ENCODE measurements at regions not wholly inside any gene's neighbourhood (a gene's known extent, or its start where the extent isn't known, plus 50 kb on each side); places are given as distances from the start of the nearest gene placed in this dataset.

- H3K36me3 ChIP-seq, result no peaks in the 10 kb centered on the region
- intact Hi-C loops (cut with DNase I), result no loop called here
- H3K27ac ChIP-seq, result no peak overlapping the region
- H3K4me1 ChIP-seq, result no peaks in the 10 kb centered on the region
- H3K4me3 ChIP-seq, result no peak overlapping the region
- no peaks in the 10 kb centered on the region for H3K27me3 ChIP-seq
- no peaks in the 10 kb centered on the region for H3K9me3 ChIP-seq
- DNase-seq (ENCODE audit: low spot score in 2 of 2), result no peak
- TF ChIP-seq CTCF (IDR thresholded peaks at IDR 0.05), result no peak
These were observed 426.4 kb downstream of the AASDHPPT start for GRCh38 chr11:106503901-106504300.

GRCh38 chr11:106507645-106508306 is 430.3 kb downstream of the AASDHPPT start:
- Histone ChIP-seq H3K4me1 (no peaks in the 10 kb centered on the region), H3K27me3 (no peaks in the 10 kb centered on the region), H3K27ac (no peak overlapping the region), H3K4me3 (no peak overlapping the region), H3K9me3 (no peaks in the 10 kb centered on the region), H3K36me3 (no peaks in the 10 kb centered on the region)
- intact Hi-C loops (cut with DNase I), result no loop called here
- TF ChIP-seq CTCF (IDR thresholded peaks at IDR 0.05), result no peak
- no peak for DNase-seq (ENCODE audit: low spot score in 2 of 2)

GRCh38 chr11:106514706-106515105 is 437.2 kb downstream of the AASDHPPT start:
- intact Hi-C loops (cut with DNase I), result no loop called here
- no peak overlapping the region for H3K4me3 ChIP-seq
- no peak overlapping the region for H3K27ac ChIP-seq
- no peaks in the 10 kb centered on the region for H3K36me3 ChIP-seq
- no peaks in the 10 kb centered on the region for H3K9me3 ChIP-seq
- DNase-seq (ENCODE audit: low spot score in 2 of 2), result no peak
- H3K4me1 ChIP-seq, result no peaks in the 10 kb centered on the region
- H3K27me3 ChIP-seq, result no peaks in the 10 kb centered on the region
- no peak for TF ChIP-seq CTCF (IDR thresholded peaks at IDR 0.05)

GRCh38 chr11:106517426-106517825 is 440.0 kb downstream of the AASDHPPT start:
- TF ChIP-seq CTCF (IDR thresholded peaks at IDR 0.05), result no peak
- H3K4me1 ChIP-seq, result no peaks in the 10 kb centered on the region
- H3K4me3 ChIP-seq, result no peak overlapping the region
- H3K27ac ChIP-seq, result no peak overlapping the region
- no peak for DNase-seq (ENCODE audit: low spot score in 2 of 2)
- H3K9me3 ChIP-seq, result no peaks in the 10 kb centered on the region
- intact Hi-C loops (cut with DNase I), result no loop called here
- no peaks in the 10 kb centered on the region for H3K36me3 ChIP-seq
- no peaks in the 10 kb centered on the region for H3K27me3 ChIP-seq

- H3K36me3 ChIP-seq, result no peaks in the 10 kb centered on the region
- no peak overlapping the region for H3K27ac ChIP-seq
- intact Hi-C loops (cut with DNase I), result no loop called here
These were observed 442.9 kb downstream of the AASDHPPT start for GRCh38 chr11:106520146-106520912.

More at GRCh38 chr11:106520146-106520912, 442.9 kb downstream of the AASDHPPT start:
- Histone ChIP-seq H3K4me1 (no peaks in the 10 kb centered on the region), H3K4me3 (no peak overlapping the region), H3K27me3 (no peaks in the 10 kb centered on the region), H3K9me3 (no peaks in the 10 kb centered on the region)
- DNase-seq (ENCODE audit: low spot score in 2 of 2), result no peak
- TF ChIP-seq CTCF (IDR thresholded peaks at IDR 0.05), result no peak

Measured in ascending aorta (tissue), 2 donors.